DND-41 (cell line): ENCODE measurements at regions not wholly inside any gene's neighbourhood (a gene's known extent, or its start where the extent isn't known, plus 50 kb on each side); places are given as distances from the start of the nearest gene placed in this dataset.

Experiments used
- CTCF ChIP-seq: IDR thresholded peaks from 2 replicates; pipeline ENCODE4 v1.5.1; 2012; ENCODE audit warnings: borderline replicate concordance, low read length, moderate library complexity, mild to moderate bottlenecking; ENCODE audit not compliant: poor library complexity, severe bottlenecking; ENCODE audit errors: extremely low read depth
- EZH2 ChIP-seq: IDR thresholded peaks from 3 replicates; pipeline ENCODE4 v1.6.1; 2012; ENCODE audit warnings: borderline replicate concordance, low read depth, mild to moderate bottlenecking, moderate library complexity, low read length, inconsistent platforms; ENCODE audit not compliant: severe bottlenecking

DNA sequence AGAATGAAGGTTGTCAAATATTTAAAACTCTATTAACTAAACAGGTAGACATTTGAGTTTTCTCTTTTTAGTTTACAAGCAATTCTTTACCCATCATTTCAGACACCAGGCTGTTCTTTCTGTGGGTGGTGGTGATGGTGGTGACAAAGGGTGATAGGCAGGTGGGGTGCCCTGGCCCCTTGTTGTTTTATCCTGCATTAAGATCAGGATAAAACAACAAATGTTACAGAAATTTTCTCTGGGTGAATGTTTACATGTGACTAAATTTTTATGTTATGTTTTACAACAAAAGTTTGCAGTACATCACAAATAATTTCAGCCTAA lies 85.9 kb upstream of the MDM1 start:
- TF ChIP-seq CTCF (no peak), EZH2 (no peak)
